ENCODE measurements at regions not wholly inside any gene's neighbourhood (a gene's known extent, or its start where the extent isn't known, plus 50 kb on each side); places are given as distances from the start of the nearest gene placed in this dataset.

GRCh38 chr15:67968966-67969365, 85.1 kb upstream of the PIAS1 start:
- TF ChIP-seq OVOL2 (CRISPR knock-in tag; IDR thresholded peaks at IDR 0.05; ENCODE audit: borderline replicate concordance), result no peak
- TF ChIP-seq ATF1 (CRISPR knock-in tag; IDR thresholded peaks at IDR 0.05), result no peak
- no peak for TF ChIP-seq IRF2 (CRISPR knock-in tag; IDR thresholded peaks at IDR 0.05; ENCODE audit: borderline replicate concordance, low read depth)
- TF ChIP-seq GRHL2 (CRISPR knock-in tag; IDR thresholded peaks at IDR 0.05; ENCODE audit: insufficient replicate concordance, severe bottlenecking), result no peak
- no peak for TF ChIP-seq HMGA2 (CRISPR knock-in tag; IDR thresholded peaks at IDR 0.05)
- no peak for TF ChIP-seq PREB (CRISPR knock-in tag; IDR thresholded peaks at IDR 0.05; ENCODE audit: borderline replicate concordance)
- no peak for TF ChIP-seq GABPB1 (CRISPR knock-in tag; IDR thresholded peaks at IDR 0.05)
- TF ChIP-seq SP1 (CRISPR knock-in tag; conservative IDR thresholded peaks at IDR 0.05), result no peak
- TF ChIP-seq ATF3 (CRISPR knock-in tag; conservative IDR thresholded peaks at IDR 0.05), result no peak
- TF ChIP-seq ZNF232 (CRISPR knock-in tag; IDR thresholded peaks at IDR 0.05), result no peak
- no peak for TF ChIP-seq ETV6 (CRISPR knock-in tag; IDR thresholded peaks at IDR 0.05)
- no peak for TF ChIP-seq IRF1 (CRISPR knock-in tag; IDR thresholded peaks at IDR 0.05)
- TF ChIP-seq FOXP1 (CRISPR knock-in tag; IDR thresholded peaks at IDR 0.05; ENCODE audit: borderline replicate concordance), result no peak
- TF ChIP-seq ZSCAN18 (CRISPR knock-in tag; IDR thresholded peaks at IDR 0.05), result no peak
- no peak for TF ChIP-seq ZNF396 (CRISPR knock-in tag; IDR thresholded peaks at IDR 0.05; ENCODE audit: borderline replicate concordance)
- no peak for TF ChIP-seq E2F4 (CRISPR knock-in tag; IDR thresholded peaks at IDR 0.05; ENCODE audit: borderline replicate concordance, low read depth)
- no peak for TF ChIP-seq E2F5 (CRISPR knock-in tag; IDR thresholded peaks at IDR 0.05)
- no peak for TF ChIP-seq NR2C2 (CRISPR knock-in tag; IDR thresholded peaks at IDR 0.05)
- TF ChIP-seq PRDM15 (CRISPR knock-in tag; IDR thresholded peaks at IDR 0.05), result no peak
- Mint-ChIP-seq H3K27me3 (ENCODE audit: low read depth) (no peaks in the 10 kb centered on the region), H3K27ac (no peak overlapping the region), H3K9me3 (no peaks in the 10 kb centered on the region), H3K36me3 (no peaks in the 10 kb centered on the region), H3K4me1 (peaks cover 22% of the 10 kb centered on the region), H3K4me3 (no peak overlapping the region)
- CTCF ChIA-PET, result interaction anchor here (0.6 to 2.2 kb wide), 6 partner anchors 37 to 1593 kb away, joined by 3 to 14 read pairs (median 3); no protein-coding TSS in a partner anchor
- ATAC-seq (no peak), DNase-seq (ENCODE audit: low spot score) (no peak)
- POLR2A ChIA-PET, result interaction anchor here (1.0 to 1.4 kb wide), 2 partner anchors 23 to 85 kb away, joined by 3 to 5 read pairs; partner anchors contain the start of gene PIAS1

All from WTC11 (cell line).